NCI-H524 treated with DMSO at 0.1 percent for 48 hours (cell line): ENCODE measurements at regions not wholly inside any gene's neighbourhood (a gene's known extent, or its start where the extent isn't known, plus 50 kb on each side); places are given as distances from the start of the nearest gene placed in this dataset.

Experiments
- DNase-seq: peaks from one replicate; lab custom pipeline; 2025; lab: John Stamatoyannopoulos, UW

DNA sequence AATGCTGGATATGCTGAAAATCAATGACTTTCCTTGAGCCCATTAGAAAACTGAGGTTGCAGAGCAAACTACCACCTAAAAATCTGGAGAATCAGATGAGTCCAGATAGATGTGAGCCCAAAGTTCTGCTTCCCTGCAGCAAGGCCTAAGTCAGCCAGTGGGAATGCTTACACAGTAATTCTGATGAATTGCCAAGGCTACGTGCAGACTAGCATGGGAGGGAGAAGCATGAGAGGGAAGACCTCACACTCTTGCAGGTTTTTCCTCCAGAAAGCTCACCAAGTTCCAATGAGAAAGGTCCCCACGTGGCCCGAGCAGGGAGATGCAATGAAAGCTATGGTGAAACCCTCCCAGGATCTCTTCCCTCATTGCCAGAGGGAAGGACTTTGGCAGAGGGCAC is 104.8 kb upstream of the SIRPA start:
- no peak for DNase-seq

DNA sequence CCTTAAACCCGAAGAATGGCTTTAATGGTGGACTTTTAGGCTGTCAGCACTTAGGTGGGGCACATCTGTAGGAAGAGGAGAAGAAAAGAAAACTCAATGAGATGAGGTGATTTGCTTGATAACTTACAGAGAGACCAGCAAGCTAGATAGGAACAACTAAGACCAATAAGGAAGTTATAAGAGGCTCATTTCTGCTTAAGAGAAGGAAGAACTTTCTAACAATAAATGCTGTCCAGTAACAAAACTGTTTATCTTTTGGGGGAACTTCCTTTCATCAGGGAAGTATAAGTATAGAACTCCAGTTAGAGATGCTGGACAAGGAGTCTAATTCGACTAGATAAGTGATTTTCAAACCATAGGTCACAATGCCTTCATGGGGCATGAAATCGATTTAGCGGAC is 107.2 kb upstream of the SIRPA start:
- no peak for DNase-seq

DNA sequence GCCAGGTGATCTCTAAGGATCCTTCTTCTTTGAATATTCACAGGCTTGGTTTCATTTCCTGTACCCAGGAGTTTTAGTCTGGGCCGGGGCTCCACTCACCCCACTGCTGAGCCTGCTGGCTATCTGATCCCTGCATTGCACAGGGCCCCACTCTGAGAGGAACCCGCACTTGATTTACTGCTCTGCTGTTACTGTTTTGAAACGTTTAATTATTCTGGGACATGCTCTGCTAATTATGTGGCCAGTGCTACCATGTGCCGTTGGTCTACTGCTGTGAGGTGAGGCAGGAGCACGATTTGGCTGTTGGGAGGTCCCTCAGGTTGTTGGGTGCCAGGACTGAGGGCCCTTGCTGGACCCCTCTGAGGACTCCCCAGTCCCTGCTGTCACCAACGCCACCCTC is 108.7 kb upstream of the SIRPA start:
- no peak for DNase-seq

DNA sequence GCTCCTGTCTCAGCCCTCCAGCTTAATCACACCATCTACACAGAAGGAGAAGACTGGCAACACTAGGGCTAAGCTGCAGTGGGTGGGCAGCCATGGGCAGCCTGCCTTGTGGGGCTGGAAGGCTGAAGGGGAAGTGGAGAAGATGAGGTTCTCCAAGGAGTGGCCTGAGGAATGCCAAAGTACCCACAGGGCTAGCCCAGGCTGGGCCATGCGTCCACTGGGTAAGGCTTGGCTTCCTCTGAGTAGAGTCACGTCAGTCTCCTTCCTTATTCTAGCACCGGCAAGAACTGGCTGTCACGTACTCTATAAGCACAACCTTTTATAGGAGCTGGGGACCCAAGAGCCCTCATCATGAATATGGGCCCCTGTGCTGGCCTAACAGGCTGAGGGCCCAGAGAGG is 110.6 kb upstream of the SIRPA start:
- DNase-seq, result no peak

DNA sequence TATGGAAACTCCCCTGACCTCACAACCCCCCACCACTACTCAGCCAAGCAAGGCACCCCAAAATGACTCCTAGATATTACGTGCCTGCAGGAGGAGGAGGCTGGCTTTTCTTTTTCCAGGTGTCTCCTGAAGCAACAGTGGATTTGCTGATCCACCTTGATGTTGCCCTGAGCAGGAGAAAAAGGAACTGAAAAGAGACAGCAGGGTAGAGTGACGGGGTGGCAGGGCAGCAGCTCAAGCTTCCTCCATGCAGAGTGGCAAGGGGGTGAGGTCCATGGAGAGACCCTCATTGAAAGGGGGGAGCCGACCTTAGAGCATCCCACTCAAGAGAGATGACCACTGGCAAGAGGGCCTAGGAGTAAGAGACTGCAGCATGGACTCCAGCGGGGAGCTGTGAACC is 112.0 kb upstream of the SIRPA start:
- no peak for DNase-seq

DNA sequence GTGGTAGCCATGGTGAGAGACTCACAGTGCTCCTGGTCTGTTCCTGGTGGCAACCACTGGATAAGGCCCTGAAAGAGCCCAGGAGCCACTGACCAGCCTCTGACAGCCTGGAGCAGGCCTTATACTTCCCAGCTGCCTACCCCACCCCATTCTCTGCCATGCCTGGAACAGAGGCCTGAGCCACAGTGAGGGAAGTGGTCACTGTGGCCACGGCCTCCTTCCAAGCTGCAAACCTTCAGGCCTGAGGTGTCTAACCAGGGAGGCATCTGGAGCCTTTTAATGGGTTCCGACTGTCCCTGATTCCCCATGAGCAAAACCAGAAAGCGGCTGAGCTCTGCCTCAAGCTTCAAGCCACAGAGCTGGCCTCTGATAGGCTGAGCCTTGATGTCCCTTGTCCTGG is 113.0 kb upstream of the SIRPA start:
- no peak for DNase-seq

DNA sequence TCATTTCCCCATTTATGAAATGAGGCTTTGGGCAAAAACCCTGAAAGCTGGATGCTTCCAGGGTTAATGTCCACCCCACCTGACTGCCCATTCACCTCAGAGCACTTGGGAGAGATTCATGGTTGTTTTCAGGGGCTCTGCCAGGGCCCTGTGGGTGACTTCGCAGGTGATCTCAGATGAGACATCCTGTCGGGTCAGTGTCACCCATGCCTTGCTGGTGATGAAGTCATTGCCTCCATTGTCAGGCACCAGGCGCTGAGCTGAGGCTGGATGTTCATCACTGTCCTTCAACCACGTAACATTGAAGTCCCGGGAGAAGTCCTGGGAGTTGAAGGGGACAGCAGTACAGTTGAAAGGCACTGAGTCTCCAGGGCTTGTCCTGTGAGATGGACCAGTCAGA is 115.6 kb upstream of the SIRPA start:
- no peak for DNase-seq

DNA sequence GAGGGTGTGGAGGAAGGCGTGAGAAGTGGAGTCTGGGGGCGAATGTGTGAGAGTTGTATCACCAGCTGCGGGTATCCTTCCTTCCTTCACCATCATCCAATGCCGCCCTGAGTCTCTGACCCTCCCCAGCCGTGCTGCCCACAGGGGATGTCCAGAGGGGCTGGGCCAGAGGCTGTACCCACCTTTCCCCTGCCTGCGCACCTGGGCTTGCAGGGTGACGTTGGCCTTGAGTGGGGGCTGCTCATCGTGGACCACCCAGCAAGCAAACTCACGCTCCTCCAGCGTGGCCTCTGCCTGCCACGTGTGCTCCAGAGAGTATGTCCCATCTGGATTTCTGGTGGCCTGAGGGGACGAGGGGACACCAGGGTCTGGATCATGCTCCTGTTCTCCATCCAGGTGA is 116.9 kb upstream of the SIRPA start:
- no peak for DNase-seq

DNA sequence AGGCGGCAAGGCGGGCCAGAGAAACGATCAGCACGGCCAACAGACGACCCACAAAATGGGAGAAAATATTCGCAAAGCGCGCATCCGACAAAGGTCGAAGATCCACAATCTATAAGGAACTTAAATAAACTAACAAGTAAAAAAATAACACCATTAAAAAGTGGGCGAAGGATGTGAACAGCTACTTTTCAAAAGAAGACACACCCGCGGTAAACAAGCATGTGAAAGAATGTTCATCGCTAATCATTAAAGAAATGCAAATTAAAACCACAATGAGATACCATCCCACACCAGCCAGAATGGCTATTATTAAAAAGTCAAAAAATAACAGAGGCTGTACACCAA is 117.8 kb upstream of the SIRPA start:
- DNase-seq, result no peak

DNA sequence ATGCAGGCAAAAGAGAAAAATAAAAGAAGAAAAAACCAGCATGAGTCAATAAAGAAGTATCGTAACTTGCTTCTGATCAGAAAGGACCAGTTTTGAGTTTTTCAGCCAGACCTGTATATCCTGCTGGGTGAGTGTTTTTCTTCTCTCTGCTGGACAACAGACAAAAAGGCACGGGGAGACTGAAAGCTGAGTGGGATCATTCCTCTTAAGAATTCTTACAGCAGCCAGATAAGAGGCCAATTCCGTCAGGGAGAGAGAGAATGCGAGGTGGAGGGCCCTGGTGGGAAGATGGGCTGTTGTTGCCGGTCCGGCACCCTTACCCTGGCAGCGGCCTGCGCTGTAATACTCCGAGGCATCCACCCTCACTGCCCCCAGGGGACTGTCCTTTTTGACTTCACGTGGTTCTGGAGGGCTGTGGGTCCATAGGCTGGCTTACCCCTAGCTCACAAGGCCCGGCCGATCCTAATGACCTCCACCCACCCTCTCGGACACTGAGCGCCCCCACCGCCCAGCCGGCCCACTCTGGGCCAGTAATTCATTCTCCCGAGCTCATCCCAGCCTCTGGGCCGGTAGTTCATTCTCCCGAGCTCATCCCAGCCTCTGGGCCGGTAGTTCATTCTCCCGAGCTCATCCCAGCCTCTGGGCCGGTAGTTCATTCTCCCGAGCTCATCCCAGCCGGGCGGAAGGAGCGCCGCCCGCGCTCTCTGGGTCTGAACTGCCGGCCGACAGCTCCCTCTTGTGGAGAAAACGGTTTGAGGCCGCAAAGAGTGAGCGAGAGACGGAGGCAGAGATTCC is 118.3 kb upstream of the SIRPA start:
- DNase-seq, result peak; percentile 15

DNA sequence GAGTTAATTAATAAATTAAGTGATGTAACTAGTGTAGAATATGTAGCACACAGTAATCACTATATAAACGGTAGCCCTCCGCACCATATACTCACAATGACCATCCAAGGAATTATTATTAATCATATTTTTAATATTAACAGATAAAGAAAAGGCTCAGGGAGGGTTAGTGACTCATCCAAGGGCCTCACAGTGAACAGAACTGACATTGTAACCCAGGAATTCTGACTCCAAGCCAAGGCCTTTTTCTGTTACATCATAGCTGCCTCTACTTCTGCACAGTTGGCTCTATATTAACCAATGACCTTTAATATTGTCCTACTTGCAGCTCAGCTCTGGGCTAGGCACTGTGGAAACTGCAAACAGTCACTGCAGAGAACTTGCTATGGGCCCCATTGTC is 117.5 kb upstream of the SIRPG start:
- no peak for DNase-seq

DNA sequence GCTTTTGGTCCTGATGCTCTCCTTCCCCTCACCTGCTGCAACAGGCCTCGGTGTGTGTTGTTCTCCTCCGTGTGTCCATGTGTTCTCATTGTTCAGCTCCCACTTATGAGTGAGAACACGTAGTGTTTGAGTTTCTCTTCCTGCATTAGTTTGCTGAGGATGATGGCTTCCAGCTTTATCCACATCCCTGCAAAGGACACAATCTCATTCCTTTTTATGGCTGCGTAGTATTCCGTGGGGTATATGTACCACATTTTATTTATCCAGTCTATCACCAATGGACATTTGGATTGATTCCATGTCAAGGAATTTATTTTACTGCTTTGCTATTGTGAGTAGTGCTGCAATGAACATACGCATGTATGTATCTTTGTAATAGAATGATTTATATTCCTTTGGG is 116.9 kb upstream of the SIRPG start:
- DNase-seq, result no peak

DNA sequence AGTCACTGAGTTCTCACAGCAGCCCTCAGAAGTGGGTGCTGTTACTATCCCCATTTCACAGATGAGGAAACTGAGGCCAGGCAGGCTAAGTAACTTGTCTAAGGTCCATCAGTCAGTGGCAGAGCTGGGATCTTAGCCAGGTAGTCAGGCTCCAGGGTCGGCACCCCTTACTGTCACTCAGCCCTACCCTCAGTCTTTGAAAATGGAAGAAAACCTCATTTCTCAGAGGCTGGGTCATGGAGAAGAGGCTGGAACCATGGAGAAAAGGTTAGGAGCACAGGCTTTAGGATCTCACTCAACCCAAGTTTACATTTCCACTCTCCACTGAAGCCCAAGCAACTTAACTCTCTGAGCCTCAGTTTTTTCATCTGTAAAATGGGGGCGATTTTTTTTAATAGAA is 116.2 kb upstream of the SIRPG start:
- no peak for DNase-seq

DNA sequence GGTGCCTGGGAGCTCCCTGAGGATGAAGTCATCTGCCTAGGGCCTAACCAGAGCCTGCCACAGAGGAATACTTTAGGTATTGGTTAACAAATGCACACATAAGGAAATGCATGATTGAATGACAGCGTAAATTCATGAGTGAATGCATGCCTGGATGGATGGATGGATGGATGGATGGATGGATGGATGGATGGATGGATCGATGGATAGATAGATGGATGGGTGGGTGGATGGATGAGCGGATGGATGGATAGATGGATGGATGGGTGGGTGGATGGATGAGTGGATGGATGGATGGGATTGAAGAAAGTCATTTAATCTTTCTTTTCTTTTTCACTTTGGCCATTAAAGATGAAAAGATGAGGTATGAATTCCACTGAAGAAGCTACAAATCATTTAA is 111.9 kb upstream of the SIRPG start:
- no peak for DNase-seq

DNA sequence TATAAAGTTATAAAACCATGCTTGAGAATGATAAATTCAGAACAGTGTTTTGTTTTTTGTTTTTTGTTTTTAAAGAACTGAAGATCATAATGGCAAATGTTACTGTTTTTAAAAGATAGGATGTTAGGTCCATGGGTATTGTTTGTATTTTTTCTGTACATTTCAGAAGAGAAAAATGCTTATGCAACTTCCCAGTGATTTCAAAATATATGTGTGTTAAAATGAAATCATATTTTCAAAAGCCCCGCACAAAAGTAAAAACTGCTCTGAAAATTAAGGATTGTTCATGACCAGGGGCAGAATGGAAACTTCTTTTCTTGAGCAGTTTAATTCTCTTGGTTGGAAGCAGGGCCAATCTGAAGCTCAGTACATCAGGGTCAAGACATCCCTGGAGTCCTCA is 109.2 kb upstream of the SIRPG start:
- DNase-seq, result no peak

DNA sequence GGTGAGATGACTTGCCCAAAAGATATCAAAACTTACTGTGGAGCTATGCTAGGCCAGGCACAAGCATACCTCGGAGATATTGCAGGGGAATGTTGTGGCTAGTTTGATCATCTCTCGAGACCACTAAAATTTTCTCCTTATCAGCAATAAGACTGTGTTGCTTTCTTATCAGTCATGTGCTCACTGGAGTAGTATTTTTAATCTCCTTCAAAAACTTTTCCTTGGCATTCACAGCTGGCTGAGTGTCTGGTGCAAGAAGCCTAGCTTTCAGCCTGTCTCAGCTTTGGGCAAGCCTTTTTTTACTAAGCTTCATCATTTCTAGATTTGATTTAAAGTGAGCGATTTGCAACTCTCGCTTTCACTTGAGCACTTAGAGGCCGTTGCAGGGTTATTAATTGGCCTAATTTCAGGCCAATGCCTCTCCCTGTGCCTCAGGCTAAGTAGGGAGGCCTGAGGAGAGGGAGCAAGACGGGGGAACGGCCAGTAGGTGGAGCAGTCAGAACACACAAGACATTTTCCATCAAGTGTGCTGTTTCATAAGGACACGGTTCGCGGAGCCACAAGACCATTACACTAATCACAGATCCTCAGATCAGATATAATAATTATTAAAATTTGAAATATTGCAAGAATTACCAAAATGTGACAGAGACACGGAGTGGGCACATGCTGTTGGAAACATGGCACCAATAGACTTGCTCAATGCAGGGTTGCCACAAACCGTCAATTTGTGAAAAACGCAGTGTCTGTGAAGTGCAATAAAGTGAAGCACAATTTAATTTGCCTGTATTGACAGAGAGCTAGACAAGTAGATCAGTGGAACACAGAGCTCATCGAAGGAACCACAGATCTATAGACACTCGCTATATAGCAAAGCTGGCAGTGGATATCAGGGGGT is 106.8 kb upstream of the SIRPG start:
- DNase-seq, result peak; percentile 24

DNA sequence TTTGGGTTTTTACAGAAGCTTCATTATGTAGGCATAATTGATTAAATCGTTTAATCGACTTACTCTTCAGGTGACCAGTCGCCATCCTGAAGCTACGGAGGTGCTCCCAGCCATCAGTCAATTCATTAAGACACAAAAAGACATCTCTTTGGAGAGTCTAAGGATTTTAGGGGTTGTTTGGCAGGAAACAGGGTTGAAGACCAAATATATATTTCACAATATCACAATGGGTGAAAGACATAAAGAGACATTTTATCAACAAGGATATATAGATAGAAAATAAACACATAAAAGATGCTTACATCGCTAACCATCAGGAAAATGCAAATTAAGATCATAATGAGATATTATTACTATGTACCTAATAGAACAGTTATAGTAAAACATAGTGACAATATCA is 104.0 kb upstream of the SIRPG start:
- no peak for DNase-seq

DNA sequence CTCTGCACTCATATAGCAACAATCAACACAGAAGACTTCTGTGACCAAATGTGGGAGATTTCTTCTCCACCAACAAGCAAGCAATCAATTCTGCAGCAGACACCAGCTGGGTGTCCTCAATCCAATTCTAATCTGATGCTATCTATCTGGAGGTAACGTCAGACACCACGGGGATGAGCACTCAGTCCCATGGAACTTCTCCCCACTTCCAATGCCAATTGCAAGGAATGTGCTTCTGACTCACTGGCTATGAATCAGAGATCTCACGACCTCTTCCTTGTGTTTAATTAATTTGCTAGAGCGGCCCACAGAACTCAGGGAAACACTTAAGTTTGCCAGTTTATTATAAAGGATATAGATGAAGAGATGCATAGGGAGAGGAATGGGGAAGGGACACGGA is 103.5 kb upstream of the SIRPG start:
- DNase-seq, result no peak

DNA sequence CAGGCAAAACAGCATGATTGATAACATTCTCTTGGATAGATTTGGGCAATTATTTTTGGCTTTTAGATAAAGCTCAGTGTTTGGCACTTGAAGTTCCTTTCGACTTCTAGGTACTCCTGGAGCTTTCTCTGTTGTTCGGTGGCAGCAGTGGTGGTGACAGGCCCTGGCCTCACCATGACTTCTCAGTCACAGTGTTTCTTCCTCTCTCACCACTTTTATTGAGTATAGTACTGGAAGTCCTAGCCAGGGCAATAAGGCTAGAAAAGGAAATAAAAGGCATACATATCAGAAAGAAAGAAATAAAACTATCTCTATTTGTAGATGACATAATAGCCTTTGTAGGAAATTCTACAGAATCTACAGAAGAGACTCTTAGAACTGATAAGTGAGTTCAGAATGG is 101.2 kb upstream of the SIRPG start:
- DNase-seq, result no peak

DNA sequence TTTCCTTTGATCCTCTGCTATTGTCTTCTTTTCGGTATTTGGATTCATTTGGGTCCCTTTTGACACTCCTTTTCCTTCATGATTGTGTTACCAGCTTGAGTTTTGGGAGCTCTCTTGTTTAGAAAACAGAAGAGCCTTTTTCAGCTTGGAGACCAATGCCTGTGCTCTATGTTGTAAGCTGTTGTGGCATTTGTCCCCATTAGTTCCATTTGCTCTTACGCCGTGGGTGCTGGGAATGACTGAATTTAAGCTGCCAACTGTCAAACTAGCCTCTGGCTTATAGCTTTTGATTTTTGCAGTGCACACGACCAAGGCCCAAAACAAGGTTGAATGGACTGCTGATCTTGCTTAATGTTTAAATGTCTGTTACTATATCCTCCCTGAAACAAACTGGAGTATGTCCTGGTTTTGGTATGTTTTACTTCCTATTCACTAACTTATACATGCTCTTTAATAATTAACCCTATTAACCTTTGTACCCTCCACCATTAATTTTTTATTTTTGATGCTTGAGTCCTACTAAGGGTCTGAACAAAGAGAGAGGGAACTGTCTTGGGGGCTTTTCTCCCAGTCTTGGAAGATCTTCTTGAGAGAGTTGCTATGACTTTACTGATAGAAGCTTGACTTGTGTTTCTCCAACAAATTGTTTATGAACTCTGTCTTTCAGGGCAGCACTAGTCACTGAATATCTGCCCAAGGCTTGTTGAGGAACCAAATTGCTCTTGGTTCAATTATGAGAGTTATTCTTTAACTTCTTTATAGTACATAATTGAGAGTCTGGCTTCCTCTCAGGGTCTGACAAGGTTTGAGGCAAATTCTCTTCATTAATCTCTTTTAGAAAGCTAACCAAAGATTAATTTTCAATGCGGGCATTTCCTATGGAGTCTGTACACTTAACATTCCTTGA is 100.3 kb upstream of the SIRPG start:
- DNase-seq, result no peak

DNA sequence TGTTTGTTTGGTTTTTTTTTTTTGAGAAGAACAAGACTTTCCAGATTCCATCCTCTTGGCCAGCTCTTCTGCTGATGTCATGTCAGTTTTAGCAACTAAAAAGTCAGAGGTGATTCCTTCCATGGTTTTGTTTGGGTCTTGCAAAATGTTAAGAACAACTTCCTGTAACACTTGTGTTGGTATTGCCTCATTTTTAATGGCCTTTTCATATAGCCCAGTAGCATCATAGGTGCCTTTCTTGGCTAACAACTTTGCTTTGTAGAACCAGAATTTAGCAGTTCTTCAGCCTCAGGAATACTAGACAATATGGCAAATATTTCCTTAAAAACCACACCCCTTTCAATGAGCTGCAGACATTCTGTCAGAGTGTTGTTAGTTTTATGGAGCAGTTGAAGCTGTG is 99.5 kb upstream of the SIRPG start:
- no peak for DNase-seq

DNA sequence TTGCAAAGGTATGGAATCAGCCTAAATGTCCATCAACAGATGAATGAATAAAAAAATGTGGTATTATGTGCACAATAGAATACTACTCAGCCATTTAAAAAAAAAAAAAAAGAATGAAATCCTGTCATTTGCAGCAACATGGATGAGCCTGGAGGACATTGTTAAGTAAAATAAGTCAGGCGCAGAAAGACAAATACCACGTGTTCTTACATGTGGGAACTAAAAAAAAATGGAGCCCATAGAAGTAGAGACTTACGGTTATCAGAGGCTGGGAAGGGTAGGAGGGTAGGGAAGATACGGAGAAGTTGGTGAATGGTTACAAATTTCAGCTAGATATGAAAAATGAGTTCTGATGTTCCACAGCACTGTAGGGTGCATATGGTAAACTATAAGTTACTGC is 97.2 kb upstream of the SIRPG start:
- no peak for DNase-seq

DNA sequence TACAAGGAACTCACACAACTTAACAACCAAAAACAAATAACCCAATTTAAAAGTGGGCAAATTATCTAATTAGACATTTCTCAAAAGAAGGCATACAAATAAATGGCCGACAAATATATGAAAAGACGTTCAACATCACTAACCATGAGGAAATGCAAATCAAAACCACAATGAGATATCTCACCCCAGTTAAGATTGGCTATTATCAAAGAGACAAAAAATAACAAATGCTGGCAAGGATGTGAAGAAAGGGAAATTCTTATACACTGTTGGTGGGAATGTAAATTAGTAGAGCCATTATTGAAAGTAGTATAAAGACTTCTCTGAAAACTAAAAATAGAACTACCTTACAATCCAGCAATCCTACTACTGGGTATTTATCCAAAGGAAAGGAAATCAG is 96.7 kb upstream of the SIRPG start:
- no peak for DNase-seq
